ENCODE measurements at regions not wholly inside any gene's neighbourhood (a gene's known extent, or its start where the extent isn't known, plus 50 kb on each side); places are given as distances from the start of the nearest gene placed in this dataset.

GRCh38 chr17:34412965-34413441 is 50.0 kb upstream of the CCL1 start:
- TF ChIP-seq CTCF (IDR thresholded peaks at IDR 0.05) (no peak), POLR2A (IDR thresholded peaks at IDR 0.05) (no peak), EP300 (IDR thresholded peaks at IDR 0.05) (no peak)
